Esophagus muscularis mucosa (tissue), 4 donors: ENCODE measurements at regions not wholly inside any gene's neighbourhood (a gene's known extent, or its start where the extent isn't known, plus 50 kb on each side); places are given as distances from the start of the nearest gene placed in this dataset.

Experiments used
- DNase-seq: peaks from one replicate; pipeline ENCODE4 v3.0.0-alpha.2; 2017; ENCODE audit errors: extremely low spot score
- H3K27ac ChIP-seq, 4 donors: fragments of 200-600 bp; sonication (generic); replicated peaks in 1 of 4; 1 replicate in 3 of 4; 2 replicates in 1 of 4; pipeline ENCODE4 v1.5.1; 2016 to 2019; ENCODE audit warnings: mild to moderate bottlenecking in 1 of 4
- H3K27me3 ChIP-seq, 4 donors: fragments of 200-600 bp; sonication (generic); one replicate each; pipeline versions ENCODE4 v1.5.1 to v1.6.0; 2016 to 2019
- H3K36me3 ChIP-seq, 4 donors: fragments of 200-600 bp; sonication (generic); one replicate each; pipeline ENCODE4 v1.5.1; 2016 to 2019
- H3K4me1 ChIP-seq, 4 donors: fragments of 200-600 bp; sonication (generic); one replicate each; pipeline ENCODE4 v1.5.1; 2016 to 2019
- H3K4me3 ChIP-seq, 4 donors: fragments of 200-600 bp; sonication (generic); 1 replicate in 2 of 4; 2 replicates in 2 of 4; pipeline ENCODE4 v1.5.1; 2016 to 2019; ENCODE audit warnings: mild to moderate bottlenecking in 4 of 4, moderate library complexity in 1 of 4
- H3K9me3 ChIP-seq, 4 donors: fragments of 200-600 bp; sonication (generic); 1 replicate in 3 of 4; 2 replicates in 1 of 4; pipeline ENCODE4 v1.5.1; 2016 to 2019
- EP300 ChIP-seq: sonication (generic); formaldehyde crosslinking; IDR thresholded peaks from one replicate; pipeline ENCODE4 v1.6.1; 2017; ENCODE audit warnings: antibody characterized with exemption
- POLR2A ChIP-seq: fragments of 450-650 bp; IDR thresholded peaks from one replicate; pipeline ENCODE4 v1.6.1; 2017; ENCODE audit warnings: antibody characterized with exemption, moderate library complexity, mild to moderate bottlenecking, low read depth
- POLR2AphosphoS5 ChIP-seq, 2 donors: sonication (generic); formaldehyde crosslinking; IDR thresholded peaks; one replicate each; pipeline ENCODE4 v1.6.1; 2017; ENCODE audit warnings: antibody characterized with exemption in 2 of 2
- WGBS: methylation state at CpG from one replicate; pipeline ENCODE4 v1.1.5; 2018; 5-methylcytosine and 5-hydroxymethylcytosine counted together
- intact Hi-C: fragments of 100-400 bp; cut with DNase I; formaldehyde crosslinking; loops from one replicate; pipeline ENCODE4 v1.15.1; 2023
- TF ChIP-seq, protein P1 (sequence below), 3 experiments: fragments of 200-600 bp in 2 of 3; fragments of 450-650 bp in 1 of 3; sonication (generic) in 2 of 3; IDR thresholded peaks; one replicate each; pipeline ENCODE4 v1.5.1; 2017 to 2019; ENCODE audit warnings: antibody characterized with exemption in 3 of 3, mild to moderate bottlenecking in 2 of 3, moderate library complexity in 1 of 3

DNA sequence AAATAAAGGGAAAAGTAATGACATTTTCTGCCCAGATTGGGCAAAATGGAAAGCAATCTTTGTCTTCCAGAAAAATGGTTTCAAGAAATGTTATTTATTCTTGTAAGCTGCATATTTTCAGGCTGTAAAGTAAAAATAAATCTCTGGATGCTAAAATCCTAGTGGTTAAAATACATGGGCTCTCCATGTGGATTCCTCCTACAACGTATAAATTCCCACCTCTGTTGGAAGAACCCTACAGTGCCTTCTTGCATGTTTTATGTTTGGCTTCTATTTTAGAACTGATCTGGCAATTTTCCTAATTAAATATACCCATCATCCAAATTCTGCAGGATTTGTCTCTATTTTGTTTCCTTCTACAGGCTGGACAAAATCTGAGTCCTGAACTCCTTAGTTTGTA lies 528.9 kb downstream of the COL12A1 start:
- peaks cover 0 to 4% (median 2%) of the 10 kb centered on the region in 4 donors for H3K4me1 ChIP-seq
- DNase-seq, result no peak
- intact Hi-C loops, result no loop called here
- no peak for TF ChIP-seq POLR2AphosphoS5 (IDR thresholded peaks at IDR 0.05)
- no peak for TF ChIP-seq EP300
- TF ChIP-seq, protein P1, sequence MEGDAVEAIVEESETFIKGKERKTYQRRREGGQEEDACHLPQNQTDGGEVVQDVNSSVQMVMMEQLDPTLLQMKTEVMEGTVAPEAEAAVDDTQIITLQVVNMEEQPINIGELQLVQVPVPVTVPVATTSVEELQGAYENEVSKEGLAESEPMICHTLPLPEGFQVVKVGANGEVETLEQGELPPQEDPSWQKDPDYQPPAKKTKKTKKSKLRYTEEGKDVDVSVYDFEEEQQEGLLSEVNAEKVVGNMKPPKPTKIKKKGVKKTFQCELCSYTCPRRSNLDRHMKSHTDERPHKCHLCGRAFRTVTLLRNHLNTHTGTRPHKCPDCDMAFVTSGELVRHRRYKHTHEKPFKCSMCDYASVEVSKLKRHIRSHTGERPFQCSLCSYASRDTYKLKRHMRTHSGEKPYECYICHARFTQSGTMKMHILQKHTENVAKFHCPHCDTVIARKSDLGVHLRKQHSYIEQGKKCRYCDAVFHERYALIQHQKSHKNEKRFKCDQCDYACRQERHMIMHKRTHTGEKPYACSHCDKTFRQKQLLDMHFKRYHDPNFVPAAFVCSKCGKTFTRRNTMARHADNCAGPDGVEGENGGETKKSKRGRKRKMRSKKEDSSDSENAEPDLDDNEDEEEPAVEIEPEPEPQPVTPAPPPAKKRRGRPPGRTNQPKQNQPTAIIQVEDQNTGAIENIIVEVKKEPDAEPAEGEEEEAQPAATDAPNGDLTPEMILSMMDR (IDR thresholded peaks at IDR 0.05), result no peak
- no peak for TF ChIP-seq POLR2A
- no peaks in the 10 kb centered on the region for H3K9me3 ChIP-seq
- H3K4me3 ChIP-seq, result no peak overlapping the region
- WGBS, result 85% methylated on average over 1 of the region's 1 CpG
- no peaks in the 10 kb centered on the region for H3K36me3 ChIP-seq
- H3K27me3 ChIP-seq, result no peaks in the 10 kb centered on the region
- no peak overlapping the region for H3K27ac ChIP-seq

DNA sequence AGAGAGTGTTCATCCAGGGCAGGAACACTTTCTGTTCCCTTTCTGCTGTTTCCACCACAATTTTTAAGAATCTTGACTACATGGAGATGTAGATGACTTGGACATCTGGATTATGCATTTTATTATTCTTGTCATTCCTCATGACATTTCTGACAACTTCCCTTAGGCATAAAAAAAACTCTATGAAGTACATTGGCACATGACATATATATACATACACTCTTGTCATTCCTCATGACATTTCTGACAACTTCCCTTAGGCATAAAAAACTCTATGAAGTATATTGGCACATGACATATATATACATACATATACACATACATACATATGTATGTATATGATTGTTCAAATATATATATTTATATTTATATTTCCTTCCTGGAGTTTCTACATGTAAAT lies 531.5 kb downstream of the COL12A1 start:
- Histone ChIP-seq H3K4me1 (peaks cover 0 to 10% (median 5%) of the 10 kb centered on the region in 4 donors), H3K4me3 (no peak overlapping the region), H3K27ac (no peak overlapping the region), H3K27me3 (no peaks in the 10 kb centered on the region), H3K36me3 (no peaks in the 10 kb centered on the region), H3K9me3 (no peaks in the 10 kb centered on the region)
- intact Hi-C loops, result no loop called here
- TF ChIP-seq, protein P1 (IDR thresholded peaks at IDR 0.05), result no peak
- TF ChIP-seq POLR2AphosphoS5 (IDR thresholded peaks at IDR 0.05) (no peak), EP300 (no peak), POLR2A (no peak)
- DNase-seq, result no peak

DNA sequence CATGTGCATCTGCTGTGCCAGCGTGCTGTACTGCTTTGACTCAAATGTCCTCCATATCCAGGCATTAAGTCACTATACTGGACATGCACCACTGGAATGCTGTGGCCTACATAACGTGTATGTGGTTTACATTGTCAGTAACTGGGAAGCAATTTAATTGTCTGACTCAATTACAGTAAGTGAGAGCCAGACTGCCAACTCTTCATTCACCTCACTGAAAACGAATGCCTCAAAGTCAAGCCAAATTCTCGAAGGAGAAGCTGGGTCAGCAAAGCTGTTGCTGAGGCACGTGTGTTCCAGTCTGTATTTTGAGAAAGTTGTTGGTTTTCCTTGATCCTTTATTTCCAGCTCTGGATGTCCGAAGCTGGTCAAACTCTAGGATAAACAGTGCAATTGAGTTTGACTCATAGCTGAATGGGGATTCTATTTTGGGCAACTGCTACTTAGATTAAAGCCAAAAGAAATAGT lies 534.3 kb downstream of the COL12A1 start:
- Histone ChIP-seq H3K4me1 (peaks cover 0 to 10% (median 5%) of the 10 kb centered on the region in 4 donors), H3K4me3 (no peak overlapping the region), H3K9me3 (no peaks in the 10 kb centered on the region), H3K36me3 (no peaks in the 10 kb centered on the region), H3K27ac (no peak overlapping the region), H3K27me3 (no peaks in the 10 kb centered on the region)
- intact Hi-C loops, result no loop called here
- TF ChIP-seq EP300 (no peak), POLR2A (no peak), POLR2AphosphoS5 (IDR thresholded peaks at IDR 0.05) (no peak)
- TF ChIP-seq, protein P1 (IDR thresholded peaks at IDR 0.05), result no peak
- 30% methylated on average over 6 of the region's 6 CpGs for WGBS
- no peak for DNase-seq

DNA sequence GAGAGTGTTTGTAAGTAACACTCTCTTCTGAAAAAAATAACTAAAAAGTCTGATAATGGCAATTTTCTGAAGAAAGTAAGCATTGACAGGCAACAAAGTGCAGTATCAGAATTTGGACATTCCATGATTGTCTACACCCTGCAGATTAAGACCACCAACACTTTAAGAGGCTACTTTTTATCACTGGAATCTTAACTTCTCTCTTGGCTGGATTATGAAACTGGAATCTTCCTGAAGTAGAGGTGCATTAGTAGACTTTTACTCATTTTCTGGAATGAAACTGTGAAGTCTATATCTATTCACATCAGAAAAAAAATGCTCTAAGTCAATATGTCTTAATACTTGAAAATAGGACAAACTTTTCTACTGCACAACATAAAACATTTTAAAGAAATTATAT lies 547.5 kb downstream of the COL12A1 start:
- Histone ChIP-seq H3K36me3 (no peaks in the 10 kb centered on the region), H3K9me3 (no peaks in the 10 kb centered on the region), H3K4me3 (no peak overlapping the region), H3K4me1 (no peaks in the 10 kb centered on the region), H3K27ac (no peak overlapping the region), H3K27me3 (no peaks in the 10 kb centered on the region)
- TF ChIP-seq, protein P1 (IDR thresholded peaks at IDR 0.05), result no peak
- TF ChIP-seq POLR2AphosphoS5 (IDR thresholded peaks at IDR 0.05) (no peak), EP300 (no peak), POLR2A (no peak)
- DNase-seq, result no peak
- intact Hi-C loops, result no loop called here

DNA sequence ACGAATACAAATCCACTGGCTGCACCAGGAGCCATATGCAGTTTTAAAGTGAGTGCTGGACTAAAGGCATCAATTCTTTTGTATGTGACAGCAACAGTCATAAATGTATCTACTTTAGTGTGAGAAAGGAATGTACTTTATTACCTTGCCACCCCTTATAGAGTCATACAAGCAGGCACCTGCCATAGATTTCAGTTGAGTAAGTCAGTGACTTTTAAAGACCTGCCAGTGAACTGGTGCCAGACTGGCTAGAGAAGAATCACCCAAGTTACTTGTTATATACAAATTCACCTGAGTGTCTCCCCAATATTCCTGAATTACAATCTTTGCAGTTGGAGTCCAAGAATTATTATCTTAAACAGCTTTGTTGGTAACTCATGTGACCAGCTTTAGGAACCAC lies 547.9 kb downstream of the COL12A1 start:
- Histone ChIP-seq H3K36me3 (no peaks in the 10 kb centered on the region), H3K27me3 (no peaks in the 10 kb centered on the region), H3K27ac (no peak overlapping the region), H3K9me3 (no peaks in the 10 kb centered on the region), H3K4me1 (no peaks in the 10 kb centered on the region), H3K4me3 (no peak overlapping the region)
- WGBS, result 87% methylated on average over 1 of the region's 1 CpG
- TF ChIP-seq, protein P1 (IDR thresholded peaks at IDR 0.05), result no peak
- TF ChIP-seq EP300 (no peak), POLR2AphosphoS5 (IDR thresholded peaks at IDR 0.05) (no peak), POLR2A (no peak)
- DNase-seq, result no peak
- intact Hi-C loops, result no loop called here
